Endometrium (tissue), 2 donors: ENCODE measurements at regions not wholly inside any gene's neighbourhood (a gene's known extent, or its start where the extent isn't known, plus 50 kb on each side); places are given as distances from the start of the nearest gene placed in this dataset.

Source experiments
- FAIRE-seq: peaks from 2 replicates; lab custom pipeline; 2012; peaks lifted over from hg19 to GRCh38; lab: Jason Lieb, UNC
- donor health status: control.
- donor health status: control.

- FAIRE-seq: no peak
Observed at GRCh38 chr6:21381331-21381963, 212.1 kb upstream of the SOX4 start.

DNA sequence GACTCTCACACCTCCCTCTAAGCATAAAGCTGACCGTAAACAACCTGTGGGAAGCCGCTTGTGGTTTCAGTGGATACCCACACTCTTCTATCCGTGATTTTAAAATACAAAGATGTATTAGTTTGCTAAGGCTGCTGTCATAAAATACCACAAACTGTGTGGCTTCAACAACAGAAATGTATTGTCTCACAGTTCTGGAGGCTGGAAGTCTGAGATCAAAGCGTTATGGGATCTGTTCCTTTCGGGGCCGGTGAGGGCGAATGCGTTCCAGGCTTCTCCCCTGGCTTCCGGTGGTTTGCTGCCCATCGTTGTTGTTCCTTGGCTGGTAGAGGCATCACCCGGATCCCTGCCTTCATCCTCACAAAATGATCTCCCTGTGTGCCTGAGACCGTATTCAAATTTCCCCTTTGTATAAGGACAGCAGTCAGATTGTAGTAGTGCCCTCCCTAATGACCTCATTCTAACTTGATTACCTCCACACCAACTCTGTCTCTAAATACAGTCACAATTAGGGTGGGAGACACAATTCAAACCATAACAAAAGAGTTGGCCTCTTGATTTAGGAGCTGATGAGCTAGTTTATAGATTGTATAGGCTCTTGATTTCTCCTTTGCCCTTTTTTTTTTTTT, 210.6 kb upstream of the SOX4 start:
- FAIRE-seq: no peak

DNA sequence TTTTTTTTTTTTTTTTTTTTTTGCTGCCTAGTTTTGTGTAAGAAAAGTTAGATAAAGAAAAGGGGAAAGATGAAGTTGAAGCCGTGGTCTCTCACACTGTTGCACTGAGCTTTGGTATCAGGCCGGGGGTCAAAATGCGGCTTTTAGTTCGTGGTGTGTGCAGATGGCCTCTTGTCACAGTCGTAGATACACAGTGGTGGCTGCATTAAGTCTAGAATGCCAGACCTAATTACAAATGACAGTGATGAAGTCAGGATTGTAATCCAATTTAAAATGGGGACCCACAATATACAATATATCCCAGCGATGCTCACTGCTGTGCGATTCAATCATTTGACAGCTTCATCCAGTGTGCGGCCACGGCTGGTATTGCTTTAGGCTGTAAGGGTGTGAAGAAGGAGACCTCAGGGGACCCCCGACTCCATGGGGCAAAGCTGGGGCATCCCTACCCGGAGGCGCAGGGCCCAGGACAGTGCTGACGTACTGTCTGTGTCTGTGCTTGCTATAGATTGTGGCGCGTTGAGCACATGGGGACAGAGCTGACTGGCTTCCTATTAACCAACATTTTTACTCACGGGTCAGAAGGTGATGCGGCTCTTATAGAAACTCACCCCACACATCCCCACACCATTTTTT, 210.0 kb upstream of the SOX4 start:
- FAIRE-seq: no peak

DNA sequence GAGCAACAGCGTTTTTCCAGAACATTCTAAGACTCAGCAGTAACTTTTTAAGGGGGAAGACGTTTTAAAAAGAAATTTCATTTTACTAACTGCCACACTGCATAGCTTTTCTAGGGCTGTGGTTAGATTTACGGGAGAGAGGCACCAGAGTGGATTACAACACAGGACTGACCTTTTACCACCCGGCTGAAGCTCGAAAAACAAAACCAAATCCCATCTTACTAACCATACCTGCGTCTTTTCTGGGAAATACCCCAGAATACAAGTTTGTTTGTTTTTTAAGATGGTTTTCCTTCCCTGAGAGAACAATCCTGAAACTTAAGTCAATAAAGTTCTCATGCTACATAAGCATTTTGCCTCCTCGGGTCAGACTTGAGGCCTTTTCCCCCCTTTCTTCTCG, 209.3 kb upstream of the SOX4 start:
- no peak for FAIRE-seq

DNA sequence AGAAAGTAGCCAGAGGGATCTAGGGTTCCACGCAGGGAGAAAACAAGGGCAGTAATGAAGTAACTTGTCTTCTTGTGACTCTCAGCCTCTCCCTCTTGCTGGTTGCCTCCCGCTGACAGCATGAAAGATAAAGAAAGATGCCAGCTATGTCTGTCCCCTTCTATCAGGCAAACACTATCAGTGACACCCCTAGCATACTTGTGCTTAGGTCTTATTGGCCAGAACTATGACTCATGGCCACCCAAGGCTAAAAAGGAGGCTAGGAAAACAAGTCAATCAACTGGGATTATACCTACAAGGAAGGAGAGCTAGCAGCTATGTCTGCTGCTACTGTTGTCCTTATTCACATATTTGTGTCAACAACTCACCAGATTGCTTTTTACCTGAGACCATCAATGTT, 206.8 kb upstream of the SOX4 start:
- no peak for FAIRE-seq

DNA sequence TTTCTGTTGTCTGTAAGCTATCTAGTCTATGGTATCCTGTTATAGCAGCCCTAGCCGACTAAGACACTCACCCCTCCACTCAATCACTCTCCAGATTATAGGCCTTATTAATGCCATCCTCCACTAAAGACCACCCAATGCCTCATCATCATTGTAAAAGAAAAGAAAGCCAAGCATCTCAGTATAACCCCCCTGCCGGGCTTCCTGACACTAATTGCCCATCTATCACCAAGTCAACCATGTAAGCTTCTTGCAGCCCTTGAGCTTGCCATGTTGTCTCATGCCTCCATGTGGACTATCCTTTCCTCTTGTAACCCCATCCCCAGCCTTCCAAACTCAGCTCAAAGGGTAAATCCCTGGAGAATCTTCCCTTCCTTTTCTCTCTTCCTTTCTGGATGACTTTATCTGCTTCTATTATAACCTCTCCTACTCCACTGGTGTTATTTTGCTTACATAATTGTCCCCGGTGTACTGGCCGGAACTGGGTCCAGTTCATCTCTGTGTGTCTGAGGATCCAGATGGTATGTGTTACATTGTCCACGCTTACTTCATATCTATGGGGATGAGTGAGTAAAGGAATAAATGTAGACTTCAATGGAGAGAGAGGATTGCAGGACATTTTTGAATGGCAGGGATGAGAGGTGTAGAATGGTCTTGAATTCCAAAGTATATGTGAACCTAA, 202.9 kb upstream of the SOX4 start:
- FAIRE-seq: no peak

DNA sequence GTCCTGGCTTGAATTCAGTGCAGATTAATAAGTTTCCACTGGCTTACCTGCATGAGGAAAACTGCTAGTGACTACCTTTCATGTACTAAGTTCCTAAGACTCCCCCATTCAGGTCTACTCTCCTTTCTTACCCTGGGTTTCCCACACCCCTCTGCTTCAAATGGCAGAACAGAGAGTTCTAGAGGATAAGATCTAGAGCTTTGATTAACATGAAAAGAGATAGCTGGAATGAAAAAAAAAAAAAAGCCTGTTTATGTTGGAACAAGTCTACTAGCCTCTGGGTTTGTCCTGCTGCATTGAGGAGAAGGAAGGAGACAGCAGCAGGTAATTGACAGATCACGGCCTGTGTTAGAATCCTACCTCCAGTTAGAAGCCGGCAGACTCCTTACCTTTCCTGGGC, 201.4 kb upstream of the SOX4 start:
- no peak for FAIRE-seq

- no peak for FAIRE-seq
Observed at GRCh38 chr6:21393441-21394165, 199.9 kb upstream of the SOX4 start.

DNA sequence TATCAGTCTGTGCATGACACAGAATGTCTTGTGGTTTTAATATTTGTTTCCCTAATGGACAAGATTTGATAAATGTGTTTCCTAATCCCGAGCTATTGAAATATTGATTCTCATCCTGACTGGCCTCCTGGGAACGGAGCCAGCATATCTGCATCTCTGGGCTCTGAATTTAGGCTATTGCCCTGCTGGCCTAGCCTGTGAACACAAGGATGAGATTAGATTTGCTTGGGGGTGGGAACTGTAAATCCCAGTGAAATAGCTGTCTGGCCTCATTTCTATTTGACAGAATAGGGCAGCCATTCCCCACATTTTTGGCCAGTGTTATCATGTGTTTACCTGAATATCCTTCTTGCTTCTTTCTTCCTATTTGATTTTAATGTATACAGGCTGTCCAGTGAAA, 198.4 kb upstream of the SOX4 start:
- no peak for FAIRE-seq

DNA sequence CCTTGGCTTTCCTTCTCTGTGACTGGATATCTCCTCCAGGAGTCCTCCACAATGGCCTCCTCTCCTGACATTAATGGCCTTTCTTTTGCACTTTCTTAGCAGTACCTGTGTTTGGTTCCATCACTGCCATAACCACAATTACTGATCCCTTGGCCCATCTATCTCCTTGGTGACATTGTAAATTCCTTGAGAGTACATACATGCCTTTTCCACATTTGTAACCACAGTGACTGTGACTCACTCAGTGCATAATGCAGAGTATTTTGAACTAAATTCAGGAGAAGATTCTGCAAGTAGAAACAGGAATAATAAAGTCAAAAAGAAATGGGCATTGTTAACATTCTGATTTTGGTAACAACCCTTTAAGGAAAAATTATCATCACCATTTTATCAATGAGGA, 197.2 kb upstream of the SOX4 start:
- no peak for FAIRE-seq

DNA sequence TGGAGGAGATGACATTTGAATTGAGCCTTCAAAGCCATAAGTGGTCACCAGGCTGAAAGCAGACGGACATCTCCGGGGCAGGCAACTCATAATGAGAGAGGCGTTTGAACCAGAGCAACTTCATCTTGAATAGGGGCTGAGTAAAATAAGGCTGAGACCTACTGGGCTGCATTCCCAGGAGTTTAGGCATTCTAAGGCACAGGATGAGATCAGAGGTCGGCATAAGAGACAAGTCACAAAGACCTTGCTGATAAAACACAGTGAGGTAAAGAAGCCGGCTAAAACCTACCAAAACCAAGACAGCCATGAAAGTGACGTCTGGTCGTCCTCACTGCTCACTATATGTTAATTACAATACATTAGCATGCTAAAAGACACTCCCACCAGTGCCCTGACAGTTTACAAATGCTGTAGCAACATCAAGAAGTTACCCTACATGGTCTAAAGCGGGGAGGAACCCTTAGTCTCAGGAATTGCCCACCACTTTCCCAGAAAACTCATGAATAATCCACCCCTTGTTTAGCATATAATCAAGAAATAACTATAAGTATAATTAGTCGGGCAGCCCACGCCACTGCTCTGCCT, 194.7 kb upstream of the SOX4 start:
- FAIRE-seq: no peak

DNA sequence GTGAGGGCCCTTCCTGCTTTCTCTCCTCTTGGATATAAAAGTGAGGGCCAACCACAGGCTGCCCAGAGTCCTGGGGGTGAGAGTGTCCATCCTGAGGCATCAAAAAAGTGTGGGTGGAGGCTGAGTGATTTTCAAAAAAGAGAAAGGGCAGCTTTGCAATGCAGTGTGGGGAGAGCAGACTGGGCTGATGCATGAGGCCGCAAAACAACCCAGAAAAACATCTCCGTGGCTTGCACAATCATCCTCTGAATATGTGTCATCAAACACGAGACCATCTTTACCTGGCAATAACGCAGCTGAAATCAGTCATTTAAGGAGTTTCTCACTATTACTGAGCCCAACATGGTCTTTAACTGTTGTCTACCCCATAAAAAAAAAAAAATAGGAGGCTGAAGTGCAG, 191.2 kb upstream of the SOX4 start:
- no peak for FAIRE-seq

DNA sequence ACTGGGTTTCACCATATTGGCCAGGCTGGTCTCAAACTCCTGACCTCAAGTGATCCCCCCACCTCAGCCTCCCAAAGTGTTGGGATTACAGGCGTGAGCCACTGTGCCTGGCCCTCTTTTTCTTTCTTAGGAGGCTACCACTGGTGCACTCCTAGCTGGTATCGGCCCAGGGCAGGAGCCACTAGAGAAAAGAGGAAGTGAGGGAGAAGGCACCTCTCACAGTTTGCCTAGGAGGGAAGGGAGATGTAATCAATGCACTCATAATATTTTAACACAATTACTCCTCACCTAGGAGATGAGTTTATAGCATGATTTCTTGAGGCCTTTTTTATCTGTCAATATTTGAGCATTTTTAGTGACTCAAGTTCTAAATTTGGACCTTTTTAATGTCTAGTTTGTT, 189.0 kb upstream of the SOX4 start:
- FAIRE-seq: no peak

GRCh38 chr6:21406316-21406715, 187.2 kb upstream of the SOX4 start:
- no peak for FAIRE-seq

DNA sequence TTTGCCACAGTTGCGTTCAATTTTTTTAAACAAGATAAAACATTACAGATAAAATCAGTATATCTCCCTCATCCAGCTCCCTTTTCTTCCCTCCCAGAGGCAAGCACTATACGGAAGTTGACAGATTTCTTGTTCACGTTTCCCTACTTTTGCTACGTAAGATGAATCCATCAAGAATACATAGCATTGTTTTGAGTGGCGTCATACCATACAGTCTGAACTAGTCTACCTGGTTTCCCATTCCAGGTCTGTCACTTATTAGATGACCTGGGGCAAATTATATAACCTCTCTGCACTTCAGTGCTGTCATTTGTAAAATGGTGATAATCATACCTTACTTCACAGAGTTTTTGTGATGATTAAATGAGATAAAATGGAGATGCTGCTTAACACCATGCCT, 184.3 kb upstream of the SOX4 start:
- no peak for FAIRE-seq

DNA sequence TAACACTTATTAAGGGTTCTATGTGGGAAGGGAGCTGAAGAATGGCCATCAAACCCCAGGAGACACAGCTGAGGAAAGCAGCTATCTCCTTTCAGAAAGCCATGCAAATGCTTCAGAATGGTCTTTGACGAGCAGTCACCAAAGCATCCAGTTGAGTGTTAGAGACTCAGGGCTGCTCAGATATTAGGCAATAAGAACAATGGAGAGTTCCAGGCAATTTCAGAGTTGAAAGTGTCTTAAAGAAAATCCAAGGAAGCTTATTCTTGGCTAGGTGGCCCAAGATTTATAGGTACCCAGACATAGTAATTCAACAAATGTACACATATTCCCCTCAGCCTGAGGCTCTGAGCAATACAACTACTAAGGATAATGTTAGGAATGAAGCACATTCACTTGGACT, 180.1 kb upstream of the SOX4 start:
- no peak for FAIRE-seq

- no peak for FAIRE-seq
Observed at GRCh38 chr6:21414065-21414464, 179.5 kb upstream of the SOX4 start.

DNA sequence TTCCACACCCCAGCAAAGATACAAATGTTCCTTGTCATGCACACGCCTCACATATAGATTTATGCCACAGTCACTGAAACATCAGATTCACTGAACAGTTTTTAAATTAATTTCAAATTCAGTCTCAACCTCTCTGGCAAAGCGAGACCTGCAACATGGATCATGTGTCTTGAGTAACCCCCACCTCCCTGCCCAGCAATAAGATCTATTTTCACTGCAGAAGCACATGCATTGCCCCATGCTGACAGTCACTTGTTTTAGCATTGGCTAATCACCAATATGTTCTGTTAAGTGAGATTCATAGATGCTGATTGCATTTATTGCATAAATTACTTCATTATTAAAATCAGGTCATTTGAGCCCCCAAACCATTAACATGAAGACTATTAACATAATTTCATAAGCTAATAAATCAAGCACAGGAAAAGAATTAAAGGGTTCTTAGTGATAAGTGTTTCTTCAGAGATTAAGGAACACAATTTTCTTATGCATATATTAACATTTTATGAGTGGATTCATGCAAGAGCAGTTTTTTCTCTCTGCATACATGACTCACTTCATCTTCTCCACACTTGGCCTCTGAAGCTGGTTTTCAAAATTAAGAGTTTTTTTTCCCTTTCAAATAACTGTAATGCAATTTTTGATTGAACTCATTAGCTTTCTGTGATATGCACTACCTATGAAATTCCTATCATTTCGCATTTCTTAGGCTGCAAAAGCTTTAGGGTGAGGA, 173.2 kb upstream of the SOX4 start:
- no peak for FAIRE-seq

DNA sequence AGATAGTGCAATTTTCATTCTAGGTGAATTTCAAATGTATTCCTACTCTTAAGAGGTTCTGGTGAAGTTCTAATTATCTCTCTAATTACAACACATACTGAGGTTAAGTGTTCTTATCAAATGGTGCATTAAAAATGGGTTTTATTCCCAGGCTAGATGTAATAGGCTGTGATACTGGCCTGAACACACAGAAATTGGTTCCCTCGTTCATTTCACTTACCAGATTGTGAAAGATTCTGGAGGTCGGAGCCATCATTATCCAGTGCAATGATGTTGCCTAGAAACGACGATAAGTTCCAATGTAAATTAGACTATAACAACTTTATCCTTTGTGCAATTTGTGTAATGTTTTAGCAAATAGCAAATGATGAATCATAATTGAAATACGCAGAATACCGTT, 172.6 kb upstream of the SOX4 start:
- no peak for FAIRE-seq

GRCh38 chr6:21423106-21423854, 170.3 kb upstream of the SOX4 start:
- no peak for FAIRE-seq
